Suppressor macrophage treated with lipopolysaccharide for 4 hours (primary cell): ENCODE measurements at regions not wholly inside any gene's neighbourhood (a gene's known extent, or its start where the extent isn't known, plus 50 kb on each side); places are given as distances from the start of the nearest gene placed in this dataset.

ENCODE experiments used
- DNase-seq: peaks from one replicate; pipeline ENCODE4 v3.0.0-alpha.2; 2020

DNA sequence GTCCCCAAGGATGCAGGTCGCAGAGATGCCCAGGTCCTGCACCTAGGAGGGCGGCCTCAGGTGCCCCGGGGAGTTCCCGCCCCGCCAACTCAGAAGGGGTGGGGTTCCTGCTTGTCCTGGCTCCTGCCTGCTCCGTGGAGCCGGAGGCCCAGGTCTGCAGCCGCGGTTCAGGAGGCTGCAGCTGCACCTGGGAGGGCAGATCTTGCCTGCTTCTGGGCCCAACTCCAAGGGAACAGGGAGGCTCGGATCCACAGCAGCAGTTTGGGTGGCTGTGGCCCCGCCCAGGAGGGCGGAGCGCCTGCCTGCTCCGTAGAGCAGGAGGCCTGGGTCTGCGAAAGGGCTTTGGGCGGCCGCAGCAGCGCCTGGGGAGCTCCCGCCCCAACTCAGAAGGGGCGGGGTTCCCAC lies 108.2 kb upstream of the EGR2 start:
- DNase-seq: no peak

DNA sequence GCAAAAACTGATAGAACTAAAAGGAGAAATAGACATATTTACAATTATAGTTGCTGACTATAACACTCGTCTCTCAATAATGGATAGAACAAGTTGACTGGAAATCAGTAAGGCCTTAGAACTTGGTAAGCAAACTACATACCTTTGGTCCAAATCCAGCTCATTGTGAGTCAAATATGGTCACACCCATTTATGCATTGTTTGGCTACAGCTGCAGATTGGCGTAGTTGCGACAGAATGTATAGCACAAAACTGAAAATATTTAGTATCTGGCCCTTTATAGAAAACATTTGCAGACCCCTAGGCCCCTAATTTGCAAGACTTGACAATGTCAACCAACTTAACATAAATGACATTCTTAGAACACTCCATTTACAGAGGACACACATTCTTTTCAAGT lies 103.6 kb upstream of the EGR2 start:
- no peak for DNase-seq

DNA sequence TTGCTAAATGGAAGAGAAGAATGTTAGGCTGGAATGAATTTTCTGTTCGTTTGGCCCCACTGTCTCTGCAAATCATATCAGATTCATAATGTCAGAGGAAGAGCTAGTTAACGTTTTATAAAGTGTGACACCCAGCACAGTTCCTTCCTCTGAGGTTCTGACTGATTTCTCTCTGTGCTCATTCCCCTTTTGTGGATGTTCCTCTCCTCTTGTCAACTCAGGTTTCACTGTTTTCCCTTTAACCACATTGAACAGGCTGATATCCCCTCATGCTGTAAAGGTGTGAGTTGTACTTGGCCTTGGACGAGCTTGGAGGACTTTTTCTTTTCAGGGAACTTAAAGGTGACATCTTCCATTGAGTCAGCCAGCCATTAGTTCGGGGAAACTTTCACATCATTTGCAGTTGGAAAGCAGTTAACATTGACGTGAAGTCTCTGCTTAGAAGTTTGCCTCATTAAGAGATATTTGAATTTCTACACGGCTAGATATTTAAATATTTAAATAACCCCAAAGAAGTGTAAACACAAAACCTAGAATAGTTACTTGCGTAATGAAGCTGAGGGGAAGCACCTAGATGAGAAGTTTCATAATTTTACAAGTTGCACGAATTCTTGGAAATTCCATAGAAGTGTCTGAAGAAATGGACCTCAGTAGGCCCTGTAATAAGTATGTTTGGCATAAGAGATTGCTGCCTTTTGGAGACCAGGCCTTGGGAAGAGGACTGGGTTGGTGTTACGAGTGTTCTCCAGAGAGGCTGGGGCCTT lies 101.5 kb upstream of the EGR2 start:
- peak; percentile 49 for DNase-seq

DNA sequence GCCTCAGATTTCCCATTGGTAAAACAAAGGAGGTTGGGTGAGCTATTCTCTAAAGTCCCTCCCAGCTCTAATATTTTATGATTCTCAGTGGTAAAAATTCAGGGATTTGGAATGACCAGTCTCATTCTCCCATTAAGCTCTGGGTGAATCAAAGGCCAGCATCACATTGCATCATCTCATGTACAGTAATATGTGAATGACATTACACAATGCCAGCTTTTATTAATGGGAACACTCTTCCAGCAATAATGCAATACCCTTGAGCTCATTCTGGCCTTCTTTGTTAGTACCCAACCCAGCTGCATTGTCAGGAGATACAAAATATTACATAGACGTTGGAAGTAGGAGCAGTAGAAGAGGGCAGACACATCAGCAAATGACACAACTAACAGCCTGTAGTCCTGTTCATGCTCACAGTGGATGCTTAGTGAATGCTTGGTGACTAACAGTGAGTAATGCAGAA lies 100.0 kb upstream of the EGR2 start:
- peak; percentile 71 for DNase-seq

DNA sequence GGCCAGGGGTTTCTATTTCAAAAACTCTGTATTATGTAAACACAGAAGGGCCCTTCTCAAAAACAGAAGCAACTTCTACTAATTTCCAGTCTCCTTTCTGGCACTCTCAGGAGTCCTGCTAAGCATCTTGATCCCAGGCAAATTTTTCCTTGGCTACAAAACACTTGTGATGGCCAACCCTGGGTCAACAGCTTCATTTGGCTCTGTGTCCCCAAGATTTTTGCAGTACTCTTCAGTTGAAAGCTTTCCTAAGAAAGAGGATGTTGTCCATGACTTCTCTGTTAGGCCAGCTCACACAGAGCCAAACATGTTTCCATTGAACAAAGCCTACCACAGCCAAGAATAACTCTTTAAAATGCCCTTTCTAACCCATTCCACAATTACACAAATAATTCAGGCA lies 99.0 kb upstream of the EGR2 start:
- DNase-seq: no peak

DNA sequence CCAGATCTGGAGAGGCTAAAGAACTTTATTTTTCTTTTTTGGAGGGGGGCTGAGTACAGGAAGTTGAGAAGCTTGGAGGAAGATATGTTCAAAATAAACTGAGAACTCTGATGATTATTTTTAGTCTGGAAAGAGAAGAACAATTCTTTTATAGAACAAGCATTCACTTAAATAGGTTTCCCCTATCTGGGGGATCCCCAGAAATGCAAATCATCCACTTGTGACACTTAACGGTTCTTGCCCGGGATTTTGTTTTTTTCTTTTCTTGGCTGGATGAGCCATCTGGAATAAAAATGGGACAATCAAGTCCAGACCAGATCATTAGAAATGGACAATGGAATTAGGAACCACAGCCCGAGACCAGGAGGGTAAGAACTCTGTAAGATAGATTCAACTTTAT lies 95.9 kb upstream of the EGR2 start:
- DNase-seq: peak; percentile 8

DNA sequence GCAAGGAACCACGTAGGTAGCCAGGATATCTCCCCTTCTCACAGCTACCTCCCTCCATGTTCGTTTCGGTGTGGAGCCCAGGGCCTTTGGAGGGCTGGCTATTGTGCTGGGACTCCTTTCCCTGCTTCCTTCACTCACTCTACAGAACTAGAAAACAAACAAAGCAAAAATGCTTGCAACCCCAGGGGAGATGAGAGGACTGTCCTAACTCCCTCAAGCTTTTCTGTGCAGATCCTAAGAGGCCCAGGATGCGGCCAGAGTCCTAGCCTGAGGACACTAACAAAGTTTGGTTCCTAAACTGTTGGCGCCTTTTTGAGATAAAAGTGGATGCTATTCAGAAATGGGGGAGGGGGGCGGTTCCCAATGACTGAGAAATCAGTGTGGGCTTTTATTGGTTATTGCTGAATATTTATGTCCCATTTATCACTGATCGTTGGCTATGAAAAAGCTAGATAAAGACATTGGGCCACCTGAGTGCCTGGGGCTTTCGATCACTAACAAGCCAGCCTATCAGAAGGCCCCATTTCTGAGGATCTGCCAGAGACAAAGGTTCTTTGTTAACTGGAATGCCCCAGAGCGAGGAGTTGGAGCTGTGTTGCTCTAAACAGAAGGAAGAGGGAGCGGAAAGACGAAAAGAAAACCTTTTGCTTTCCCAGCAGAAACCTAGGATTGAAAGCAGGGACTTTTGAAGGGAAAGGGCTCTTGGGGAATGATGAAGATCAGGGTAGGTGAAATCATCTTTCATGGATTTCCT lies 95.2 kb upstream of the EGR2 start:
- no peak for DNase-seq

DNA sequence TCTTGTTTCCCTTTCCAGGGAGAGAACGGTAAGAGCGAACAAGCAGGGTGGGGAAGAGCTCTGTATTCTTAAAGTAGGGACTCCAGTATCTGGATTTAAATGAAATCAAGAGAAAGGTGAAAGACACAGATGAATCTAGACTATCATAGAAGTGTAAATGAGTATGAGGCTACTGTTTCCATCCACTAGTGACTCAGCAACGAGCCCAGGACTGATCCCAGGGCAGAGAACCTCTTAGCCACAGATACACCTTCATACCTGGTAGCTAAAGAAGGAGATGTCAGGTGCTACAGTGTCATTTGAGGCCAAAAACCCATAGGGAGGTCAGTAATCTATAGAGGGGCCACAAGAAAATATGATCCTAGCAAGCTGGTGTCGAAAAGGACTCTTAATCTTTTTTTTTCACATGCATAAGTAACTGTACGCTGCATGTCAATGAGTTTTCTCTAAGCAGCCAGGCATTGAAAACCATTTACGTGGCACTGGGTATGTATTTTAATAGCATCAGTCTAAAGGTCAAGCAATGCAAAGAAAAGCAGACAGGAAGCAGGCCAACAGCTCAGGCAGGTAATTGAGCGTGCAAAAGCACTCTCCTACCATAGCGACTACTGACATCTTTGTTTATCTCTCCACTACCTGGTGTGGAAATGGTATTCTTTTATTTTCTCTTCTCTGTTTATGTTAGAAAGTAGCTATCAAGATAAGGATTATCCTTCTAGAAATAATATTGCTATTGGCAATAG lies 91.5 kb upstream of the EGR2 start:
- no peak for DNase-seq

DNA sequence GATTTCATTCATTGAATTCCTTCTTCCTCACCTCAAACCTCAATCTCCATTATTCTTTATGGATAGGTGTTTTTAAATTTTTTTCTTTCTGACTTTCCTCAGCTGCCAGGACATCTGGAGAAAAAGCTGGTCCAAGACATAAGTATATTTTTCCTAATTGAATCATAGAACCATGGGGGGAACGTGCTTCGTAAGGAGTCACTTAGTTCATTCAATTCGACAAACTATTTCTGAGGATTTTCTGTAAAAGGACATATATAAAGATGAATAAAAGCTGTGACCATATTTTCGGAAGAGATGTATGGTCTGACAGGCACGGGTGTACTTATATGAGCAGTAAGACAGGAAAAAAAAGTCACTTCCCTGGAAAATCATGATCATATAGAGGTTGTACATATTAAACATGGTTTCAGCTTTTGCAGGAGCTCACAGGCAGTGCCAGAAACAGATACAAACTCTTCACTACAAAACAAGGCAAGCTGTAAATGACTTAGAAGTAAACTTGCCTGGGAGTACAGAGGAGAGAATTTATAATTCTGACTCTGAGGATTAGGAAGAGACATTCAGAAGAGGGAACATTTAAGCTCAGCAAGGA lies 88.2 kb upstream of the EGR2 start:
- no peak for DNase-seq

DNA sequence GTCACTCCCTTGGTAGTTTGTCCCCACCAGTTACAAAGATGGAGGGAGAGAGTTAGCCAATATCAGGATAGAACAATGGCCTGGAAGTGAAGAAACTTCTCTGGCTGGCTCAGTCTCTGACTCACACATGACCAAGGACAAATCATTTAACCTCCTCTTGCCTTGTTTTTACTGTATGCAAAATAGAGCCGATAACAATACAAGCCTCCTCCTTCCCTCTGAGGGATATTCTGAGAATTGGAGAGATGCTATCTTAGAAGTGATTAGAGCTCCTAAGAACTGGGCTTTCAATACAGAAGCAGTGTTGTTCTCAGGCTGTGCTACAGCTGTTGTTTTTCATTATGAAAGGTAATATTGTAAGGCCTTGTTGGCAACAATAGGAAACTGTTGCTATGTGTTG lies 87.7 kb upstream of the EGR2 start:
- no peak for DNase-seq

DNA sequence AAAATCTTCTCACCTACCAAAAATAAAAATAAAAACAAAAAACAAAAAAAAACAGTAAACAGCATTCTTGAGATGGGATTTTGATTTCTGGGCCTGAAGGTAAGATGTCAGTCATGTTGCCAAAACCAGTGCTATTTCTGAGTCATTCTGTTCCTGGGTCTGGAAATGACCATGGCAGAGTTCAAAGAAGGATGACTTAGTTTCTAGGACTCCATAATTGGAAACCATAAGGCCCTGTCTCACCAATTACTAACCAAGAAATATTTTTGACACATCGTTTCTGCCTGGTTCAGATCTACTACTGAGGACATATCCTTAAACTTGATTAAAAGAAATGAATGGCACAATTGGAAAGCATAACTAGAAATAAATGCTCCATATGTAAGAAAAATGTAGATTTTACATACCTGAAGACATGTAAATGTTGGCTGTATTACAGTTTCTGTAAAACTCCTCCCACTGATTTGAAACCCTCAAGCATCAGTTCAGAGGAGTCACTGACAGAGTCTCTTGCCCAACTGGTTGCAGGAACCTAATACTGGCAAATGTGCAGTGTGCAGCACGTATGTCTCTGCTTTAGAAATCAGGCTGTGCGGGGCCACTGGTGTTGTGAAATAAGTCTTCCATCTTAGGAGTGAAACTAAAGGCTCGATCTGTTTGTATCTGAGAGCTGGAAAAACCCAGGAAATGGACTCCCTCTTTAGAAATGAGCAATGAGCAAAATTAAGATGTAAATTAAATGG lies 84.8 kb upstream of the EGR2 start:
- peak; percentile 15 for DNase-seq

DNA sequence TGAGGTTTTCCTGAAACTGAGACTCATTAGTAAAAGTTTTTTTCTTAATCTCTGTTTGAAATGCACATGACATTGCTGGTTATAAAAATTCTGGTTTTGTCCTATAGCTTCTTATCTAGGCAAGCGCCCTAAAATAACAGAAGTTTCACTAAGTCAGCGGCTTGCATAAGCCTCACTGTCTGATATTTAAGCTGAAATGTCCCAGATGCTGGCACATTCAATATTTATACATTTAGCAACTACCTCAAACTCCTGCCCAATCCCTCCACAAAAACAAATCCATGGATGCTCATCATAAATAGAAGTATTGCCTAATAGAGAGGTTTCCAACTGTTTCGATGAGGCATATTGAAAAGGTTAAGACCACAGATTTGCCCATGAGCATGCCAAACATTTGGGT lies 83.1 kb upstream of the EGR2 start:
- DNase-seq: no peak

DNA sequence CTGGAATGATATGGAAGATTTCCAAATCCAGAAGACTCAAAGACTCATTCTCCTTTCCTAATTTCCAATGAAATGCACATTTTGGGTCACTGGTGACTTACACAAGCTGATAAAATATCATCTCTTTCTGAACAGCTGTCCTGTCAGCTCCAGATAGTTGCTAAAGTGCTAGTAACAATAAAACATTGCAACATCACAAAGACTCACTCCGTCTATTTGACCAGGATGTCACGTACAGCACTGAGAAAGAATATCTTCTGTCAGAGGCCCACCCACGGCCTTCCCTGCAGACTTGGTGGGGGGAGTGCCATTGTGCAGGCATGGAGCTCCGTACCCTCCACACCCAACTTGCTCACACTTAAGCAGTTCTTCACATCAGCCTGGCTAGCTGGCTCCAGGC lies 78.9 kb upstream of the EGR2 start:
- no peak for DNase-seq

DNA sequence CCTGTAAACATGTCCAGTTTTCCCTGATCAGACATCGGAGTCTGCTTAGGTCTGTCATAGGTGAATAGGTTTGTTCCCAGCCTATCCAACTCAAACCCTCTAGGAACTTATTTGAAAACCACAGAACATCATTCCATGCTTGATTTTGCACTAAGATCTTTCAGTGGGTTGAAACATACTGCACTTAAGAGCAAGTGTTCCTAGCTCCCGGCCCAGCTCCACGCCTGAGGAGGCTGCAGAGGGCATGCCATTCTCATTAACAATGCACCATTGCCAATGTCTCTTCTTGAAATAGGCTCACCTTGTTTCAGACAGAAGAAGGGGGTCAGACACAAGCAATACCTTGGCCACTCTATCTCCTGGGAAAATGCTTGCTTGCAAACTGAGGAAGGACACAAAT lies 78.0 kb upstream of the EGR2 start:
- no peak for DNase-seq

DNA sequence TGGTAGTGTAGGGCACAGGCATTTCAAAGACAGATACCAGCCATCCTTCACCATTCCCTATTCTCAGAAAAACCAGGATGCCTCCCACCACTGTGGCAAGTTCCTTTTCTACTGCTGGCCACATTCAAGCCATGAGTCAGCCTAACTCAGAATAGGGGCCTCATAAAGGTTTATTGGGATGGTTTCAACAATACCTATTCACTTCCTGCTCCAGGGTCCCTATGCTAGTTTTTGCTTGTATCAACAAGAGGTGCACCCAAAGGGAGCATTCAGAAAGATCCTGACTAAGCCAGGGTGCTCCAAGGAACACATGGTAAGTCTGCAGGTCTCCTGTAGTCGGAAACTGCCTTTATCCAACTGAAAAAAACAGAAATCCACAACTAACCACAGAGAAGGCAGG lies 76.9 kb upstream of the EGR2 start:
- DNase-seq: no peak

DNA sequence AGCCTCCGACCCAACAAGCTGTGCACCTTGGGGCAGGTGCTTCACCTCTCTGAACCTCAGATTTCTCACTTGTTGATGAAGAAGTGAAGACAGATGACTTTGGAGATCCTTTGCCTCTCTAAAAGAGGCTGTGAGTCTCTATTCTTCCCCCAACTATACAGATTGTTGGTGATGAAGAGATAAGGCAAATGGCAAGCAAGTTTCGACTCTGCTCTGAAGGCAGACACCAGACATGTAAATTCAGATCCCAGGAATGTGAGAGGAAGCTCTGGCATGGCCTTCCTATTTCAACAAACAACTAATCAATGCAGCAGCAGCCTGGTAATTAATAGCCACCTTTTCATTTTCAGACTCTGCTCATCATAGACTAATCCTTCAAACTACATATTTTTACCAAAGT lies 74.2 kb upstream of the EGR2 start:
- DNase-seq: no peak

DNA sequence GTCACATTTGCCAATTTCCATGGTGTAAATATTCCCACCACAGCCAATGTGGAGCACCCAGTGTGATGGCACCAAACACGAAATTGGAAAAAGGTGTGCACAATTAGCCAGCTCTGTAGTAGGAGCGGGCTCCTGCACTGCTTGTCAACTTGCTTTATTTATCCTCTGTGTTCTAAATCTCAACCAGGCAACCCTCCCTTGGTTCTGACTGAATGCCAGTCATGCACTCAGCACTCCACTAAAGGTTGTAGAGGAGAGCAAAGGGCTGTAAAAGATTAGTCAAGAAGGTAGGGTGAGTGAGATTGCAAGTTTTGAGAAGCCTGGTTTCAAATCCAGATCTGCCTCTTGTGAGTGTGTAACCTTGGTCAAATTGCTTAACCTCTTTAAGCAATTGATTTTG lies 71.5 kb upstream of the EGR2 start:
- no peak for DNase-seq

DNA sequence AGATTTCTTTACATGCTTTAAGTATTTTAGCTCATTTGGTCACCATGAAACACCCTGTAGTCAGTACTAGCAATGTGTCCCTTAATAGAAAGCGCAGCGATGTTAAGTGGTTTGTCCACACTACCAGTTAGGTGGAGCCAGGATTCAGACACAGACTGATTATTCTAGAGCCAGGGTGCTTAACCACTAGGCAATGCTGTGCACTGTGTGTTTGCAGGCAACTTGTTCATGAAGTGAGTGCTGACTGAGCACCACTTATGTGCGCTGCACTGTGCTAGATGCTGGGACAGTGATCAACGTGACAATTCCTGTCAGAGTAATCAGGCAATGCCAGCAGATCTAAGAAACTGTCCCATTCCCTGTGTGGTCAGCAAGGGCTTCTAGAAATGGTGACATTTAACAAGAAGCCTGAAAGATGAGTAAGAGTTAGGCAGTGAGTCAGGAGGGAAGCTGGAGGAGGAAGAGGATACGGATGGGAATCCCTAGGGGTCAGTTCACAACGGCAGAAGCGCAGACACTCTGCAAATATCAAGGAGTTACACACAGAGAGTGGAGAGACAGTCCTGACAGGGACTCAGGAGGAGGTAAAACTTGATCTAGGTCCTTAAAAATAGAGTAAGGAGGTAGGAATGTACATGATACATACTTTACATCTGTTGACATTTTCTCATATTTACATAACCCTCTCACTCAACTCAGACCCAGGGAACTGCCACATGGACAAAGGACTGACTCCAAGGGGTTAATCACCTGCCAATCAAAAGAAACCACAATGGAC lies 69.7 kb upstream of the EGR2 start:
- peak; percentile 63 for DNase-seq

DNA sequence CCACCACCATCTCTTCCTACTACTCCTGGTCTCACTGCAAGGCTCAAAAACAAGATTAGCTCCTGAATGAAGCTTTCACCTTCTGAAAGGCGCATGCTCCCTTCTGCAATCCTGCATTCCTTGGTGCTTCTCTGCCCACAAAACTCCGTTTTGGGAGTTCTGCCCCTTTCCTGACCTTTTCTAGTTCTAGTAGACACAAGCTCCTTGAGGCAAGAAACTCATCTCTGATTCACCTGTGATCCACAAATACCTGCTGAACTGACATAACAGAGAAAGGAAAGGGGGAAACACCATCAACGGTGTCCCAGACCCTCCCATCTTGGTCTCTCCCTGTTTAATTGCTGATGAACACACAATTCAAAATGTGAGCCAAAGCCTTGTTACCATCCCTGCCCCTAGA lies 64.0 kb upstream of the EGR2 start:
- no peak for DNase-seq

DNA sequence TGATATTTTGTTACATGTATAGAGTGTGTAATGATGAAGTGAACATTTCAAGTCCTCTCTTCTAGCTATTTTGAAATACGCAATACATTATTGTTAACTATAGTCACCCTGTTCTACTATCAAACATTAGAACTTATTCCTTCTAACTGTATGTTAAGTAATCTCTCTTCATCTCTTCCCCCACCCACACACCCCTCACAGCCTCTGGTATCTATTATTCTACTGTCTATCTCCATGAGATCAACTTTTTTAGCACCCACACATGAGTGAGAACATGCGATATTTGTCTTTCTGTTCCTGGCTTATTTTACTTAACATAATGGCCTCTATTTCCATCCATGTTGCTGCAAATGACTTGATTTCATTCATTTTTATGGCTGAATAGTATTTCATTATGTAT lies 57.7 kb upstream of the EGR2 start:
- no peak for DNase-seq

DNA sequence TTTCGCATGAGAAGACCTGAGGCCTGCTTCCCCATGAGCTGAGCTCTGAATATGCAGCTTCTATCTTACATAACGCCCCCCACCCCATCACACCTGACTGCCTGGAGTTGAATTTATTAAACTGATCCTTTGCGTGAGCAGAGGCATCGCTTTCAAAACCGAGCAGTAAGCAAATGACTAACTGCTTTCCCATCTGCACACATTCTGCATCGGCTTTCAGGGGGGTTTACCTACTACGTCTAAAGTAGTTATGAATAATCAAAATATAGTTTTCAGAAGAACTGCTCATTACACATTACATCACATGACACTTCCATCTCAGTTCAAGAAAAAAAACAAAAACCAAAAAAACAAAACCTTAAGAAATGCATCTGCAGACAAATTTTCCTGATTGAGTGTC lies 54.7 kb upstream of the EGR2 start:
- DNase-seq: no peak

DNA sequence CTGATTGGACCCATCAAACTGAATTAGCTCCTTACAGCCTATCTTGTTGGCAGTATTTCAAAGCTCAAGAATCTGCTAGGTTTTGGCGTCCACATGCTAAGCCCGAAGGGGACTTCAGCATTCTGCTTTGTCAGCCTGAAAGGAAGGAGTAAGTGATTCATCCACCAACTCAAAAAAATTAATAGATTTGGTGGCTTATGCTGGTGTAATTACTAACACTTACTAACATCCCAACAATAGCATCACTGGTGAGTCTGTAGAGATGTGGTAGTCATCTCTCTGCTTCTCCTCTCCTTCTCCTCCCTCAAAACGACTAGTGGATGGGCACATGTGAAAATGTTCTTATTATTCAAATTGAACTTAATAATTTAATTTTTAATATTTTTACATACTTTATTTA lies 53.8 kb upstream of the EGR2 start:
- no peak for DNase-seq
